Thyroid gland (tissue), 4 donors: ENCODE measurements at regions not wholly inside any gene's neighbourhood (a gene's known extent, or its start where the extent isn't known, plus 50 kb on each side); places are given as distances from the start of the nearest gene placed in this dataset.

Experiments
- DNase-seq, 2 donors: peaks; one replicate each; pipeline ENCODE4 v3.0.0-alpha.2; 2019
- H3K27ac ChIP-seq, 3 donors: fragments of 200-600 bp; sonication (generic); 1 replicate in 2 of 3; 2 replicates in 1 of 3; pipeline ENCODE4 v1.5.1; 2016 to 2019; ENCODE audit warnings: mild to moderate bottlenecking in 1 of 3, moderate library complexity in 1 of 3
- H3K27me3 ChIP-seq: fragments of 200-600 bp; sonication (generic); one replicate; pipeline ENCODE4 v1.5.1; 2019
- H3K36me3 ChIP-seq, 2 donors: fragments of 200-600 bp; sonication (generic); one replicate each; pipeline ENCODE4 v1.5.1; 2016 to 2019
- H3K4me1 ChIP-seq, 2 donors: fragments of 200-600 bp; sonication (generic); one replicate each; pipeline ENCODE4 v1.5.1; 2017 to 2019
- H3K4me3 ChIP-seq, 3 donors: fragments of 200-600 bp; sonication (generic); replicated peaks in 1 of 3; 1 replicate in 2 of 3; 2 replicates in 1 of 3; pipeline ENCODE4 v1.5.1; 2016; ENCODE audit warnings: mild to moderate bottlenecking in 1 of 3
- H3K9me3 ChIP-seq: fragments of 200-600 bp; sonication (generic); one replicate; pipeline ENCODE4 v1.5.1; 2017
- POLR2A ChIP-seq, 2 donors: fragments of 450-650 bp; IDR thresholded peaks; one replicate each; pipeline ENCODE4 v1.6.1; 2017; ENCODE audit warnings: antibody characterized with exemption in 2 of 2, mild to moderate bottlenecking in 2 of 2, moderate library complexity in 1 of 2
- WGBS, 2 donors: methylation state at CpG; one replicate each; pipeline ENCODE4 v1.1.5; 2017; 5-methylcytosine and 5-hydroxymethylcytosine counted together
- intact Hi-C: fragments of 100-400 bp; cut with DNase I; formaldehyde crosslinking; loops from one replicate; pipeline ENCODE4 v1.15.1; 2023
- TF ChIP-seq, protein P1 (sequence below), 6 experiments: fragments of 200-600 bp in 3 of 6; fragments of 450-650 bp in 3 of 6; sonication (generic) in 3 of 6; IDR thresholded peaks; one replicate each; pipeline ENCODE4 v1.5.1; 2016 to 2019; ENCODE audit warnings: antibody characterized with exemption in 6 of 6, mild to moderate bottlenecking in 2 of 6, inconsistent platforms in 1 of 6, moderate library complexity in 1 of 6

- intact Hi-C loops: no loop called here
- no peaks in the 10 kb centered on the region for H3K9me3 ChIP-seq
- WGBS, 2 donors: 78 to 81% methylated on average over 5 of the region's 5 CpGs
- no peaks in the 10 kb centered on the region for H3K27me3 ChIP-seq
- H3K4me1 ChIP-seq: no peaks in the 10 kb centered on the region
- H3K27ac ChIP-seq: no peak overlapping the region
- no peak overlapping the region for H3K4me3 ChIP-seq
- TF ChIP-seq POLR2A (IDR thresholded peaks at IDR 0.05): no peak
- TF ChIP-seq, protein P1, sequence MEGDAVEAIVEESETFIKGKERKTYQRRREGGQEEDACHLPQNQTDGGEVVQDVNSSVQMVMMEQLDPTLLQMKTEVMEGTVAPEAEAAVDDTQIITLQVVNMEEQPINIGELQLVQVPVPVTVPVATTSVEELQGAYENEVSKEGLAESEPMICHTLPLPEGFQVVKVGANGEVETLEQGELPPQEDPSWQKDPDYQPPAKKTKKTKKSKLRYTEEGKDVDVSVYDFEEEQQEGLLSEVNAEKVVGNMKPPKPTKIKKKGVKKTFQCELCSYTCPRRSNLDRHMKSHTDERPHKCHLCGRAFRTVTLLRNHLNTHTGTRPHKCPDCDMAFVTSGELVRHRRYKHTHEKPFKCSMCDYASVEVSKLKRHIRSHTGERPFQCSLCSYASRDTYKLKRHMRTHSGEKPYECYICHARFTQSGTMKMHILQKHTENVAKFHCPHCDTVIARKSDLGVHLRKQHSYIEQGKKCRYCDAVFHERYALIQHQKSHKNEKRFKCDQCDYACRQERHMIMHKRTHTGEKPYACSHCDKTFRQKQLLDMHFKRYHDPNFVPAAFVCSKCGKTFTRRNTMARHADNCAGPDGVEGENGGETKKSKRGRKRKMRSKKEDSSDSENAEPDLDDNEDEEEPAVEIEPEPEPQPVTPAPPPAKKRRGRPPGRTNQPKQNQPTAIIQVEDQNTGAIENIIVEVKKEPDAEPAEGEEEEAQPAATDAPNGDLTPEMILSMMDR (IDR thresholded peaks at IDR 0.05): no peak
- no peak for DNase-seq
- H3K36me3 ChIP-seq: no peaks in the 10 kb centered on the region
Observed at GRCh38 chr1:164999146-164999545, 357.4 kb downstream of the LMX1A start.

DNA sequence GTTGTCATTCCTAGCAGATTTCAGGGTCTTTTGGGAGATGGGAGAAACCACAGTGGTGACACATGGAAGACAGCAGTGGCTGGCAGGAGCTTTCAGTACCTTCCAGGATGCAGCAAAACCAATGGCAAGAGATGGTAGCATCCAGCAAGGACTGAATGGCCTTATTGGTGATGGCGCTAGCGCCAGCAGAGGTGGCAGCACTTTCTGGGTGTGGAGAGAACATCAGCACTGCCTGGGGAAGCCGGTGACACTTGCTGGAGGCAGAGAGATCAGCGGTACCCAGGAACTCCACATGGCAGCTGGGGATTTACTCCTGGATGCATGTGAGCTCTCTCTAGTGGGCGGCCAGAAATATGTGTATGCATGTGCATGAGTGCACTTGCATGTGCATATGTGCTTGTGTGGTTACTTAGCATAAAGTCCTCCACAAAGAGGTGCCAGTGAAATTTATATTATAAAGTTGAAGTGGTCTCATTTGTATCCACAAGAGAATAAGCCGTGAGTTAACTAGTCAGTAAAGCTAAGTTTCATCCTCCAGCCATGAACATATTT is 364.7 kb downstream of the LMX1A start:
- no peaks in the 10 kb centered on the region for H3K9me3 ChIP-seq
- 77 to 86% methylated on average over 6 of the region's 6 CpGs for WGBS, 2 donors
- TF ChIP-seq, protein P1 (IDR thresholded peaks at IDR 0.05): no peak
- TF ChIP-seq POLR2A (IDR thresholded peaks at IDR 0.05): no peak
- H3K4me3 ChIP-seq: no peak overlapping the region
- H3K36me3 ChIP-seq: no peaks in the 10 kb centered on the region
- H3K4me1 ChIP-seq: no peaks in the 10 kb centered on the region
- DNase-seq: no peak
- no peaks in the 10 kb centered on the region for H3K27me3 ChIP-seq
- H3K27ac ChIP-seq: no peak overlapping the region
- intact Hi-C loops: no loop called here

DNA sequence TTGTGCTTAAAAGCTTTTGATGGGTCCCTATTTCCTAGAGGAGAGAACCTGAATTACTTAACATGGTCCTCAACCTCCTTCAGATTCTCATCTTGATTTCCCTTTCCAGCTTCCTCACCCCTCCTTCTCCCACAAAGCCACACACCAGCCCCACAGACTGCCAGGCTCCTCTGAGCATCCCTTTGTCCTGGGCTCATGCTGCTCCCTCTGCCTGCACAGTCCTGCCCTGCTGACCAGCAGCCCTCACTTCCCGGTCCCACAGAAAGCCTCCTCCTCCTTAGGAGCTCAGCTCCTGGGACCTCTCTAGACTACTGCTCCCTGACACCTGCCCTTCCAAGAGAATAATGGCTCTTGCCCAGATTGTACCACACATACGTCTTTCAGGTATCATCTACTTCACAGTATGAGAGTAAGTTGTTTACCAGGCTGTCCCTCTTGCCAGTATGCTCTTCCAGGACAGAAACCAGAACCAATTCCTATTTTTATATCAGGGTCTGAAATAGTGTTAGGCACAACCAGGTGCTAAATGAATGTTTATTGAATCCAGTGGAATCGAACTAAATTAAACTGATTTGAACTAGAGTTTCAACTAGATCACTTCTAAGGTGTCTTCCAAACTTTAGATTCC is 373.4 kb downstream of the LMX1A start:
- no peaks in the 10 kb centered on the region for H3K27me3 ChIP-seq
- H3K9me3 ChIP-seq: no peaks in the 10 kb centered on the region
- no peaks in the 10 kb centered on the region for H3K36me3 ChIP-seq
- intact Hi-C loops: no loop called here
- 45 to 60% methylated on average over 3 of the region's 3 CpGs for WGBS, 2 donors
- no peak for DNase-seq
- TF ChIP-seq, protein P1 (IDR thresholded peaks at IDR 0.05): no peak
- TF ChIP-seq POLR2A (IDR thresholded peaks at IDR 0.05): no peak
- H3K4me1 ChIP-seq: no peaks in the 10 kb centered on the region
- no peak overlapping the region for H3K27ac ChIP-seq
- H3K4me3 ChIP-seq: no peak overlapping the region

DNA sequence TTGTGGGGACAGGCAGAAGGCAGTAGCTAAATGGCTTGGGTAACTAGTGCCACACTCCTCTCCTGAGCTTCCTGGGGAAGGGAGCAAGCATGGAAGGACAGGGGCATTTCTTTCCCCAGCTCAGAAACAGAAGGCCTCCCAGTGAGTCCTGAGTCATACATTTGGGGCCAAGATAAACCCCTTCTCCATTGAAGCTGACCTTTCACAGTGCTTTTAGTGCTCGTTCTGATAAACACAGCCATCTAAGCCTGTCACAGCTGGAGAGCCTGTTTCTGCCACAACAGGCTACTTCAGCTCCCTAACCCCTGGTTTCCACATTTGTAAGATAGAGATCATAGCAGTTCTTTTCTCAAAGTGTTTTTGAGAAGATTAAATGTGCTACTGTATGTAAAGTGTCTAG is 374.0 kb downstream of the LMX1A start:
- TF ChIP-seq POLR2A (IDR thresholded peaks at IDR 0.05): no peak
- TF ChIP-seq, protein P1 (IDR thresholded peaks at IDR 0.05): no peak
- Histone ChIP-seq H3K27me3 (no peaks in the 10 kb centered on the region), H3K4me3 (no peak overlapping the region), H3K27ac (no peak overlapping the region), H3K36me3 (no peaks in the 10 kb centered on the region), H3K9me3 (no peaks in the 10 kb centered on the region), H3K4me1 (no peaks in the 10 kb centered on the region)
- DNase-seq: no peak
- 8 to 27% methylated on average over 1 of the region's 1 CpG for WGBS, 2 donors
- intact Hi-C loops: no loop called here

- DNase-seq: no peak
- Histone ChIP-seq H3K27ac (no peak overlapping the region), H3K4me1 (no peaks in the 10 kb centered on the region), H3K4me3 (no peak overlapping the region), H3K36me3 (no peaks in the 10 kb centered on the region), H3K9me3 (no peaks in the 10 kb centered on the region), H3K27me3 (no peaks in the 10 kb centered on the region)
- 60 to 80% methylated on average over 3 of the region's 3 CpGs for WGBS, 2 donors
- intact Hi-C loops: no loop called here
- TF ChIP-seq, protein P1 (IDR thresholded peaks at IDR 0.05): no peak
- TF ChIP-seq POLR2A (IDR thresholded peaks at IDR 0.05): no peak
Observed at GRCh38 chr1:164977561-164977960, 379.0 kb downstream of the LMX1A start.
